Upper lobe of left lung (tissue), 4 donors: ENCODE measurements at regions not wholly inside any gene's neighbourhood (a gene's known extent, or its start where the extent isn't known, plus 50 kb on each side); places are given as distances from the start of the nearest gene placed in this dataset.

Source experiments
- CTCF ChIP-seq, 6 experiments: fragments of 450-650 bp in 4 of 6; fragments of 200-600 bp in 2 of 6; sonication (generic) in 2 of 6; IDR thresholded peaks; one replicate each; pipeline ENCODE4 v1.5.1; 2016 to 2019; ENCODE audit warnings: antibody characterized with exemption in 6 of 6
- POLR2A ChIP-seq, 4 donors: fragments of 450-650 bp; IDR thresholded peaks; one replicate each; pipeline ENCODE4 v1.5.1; 2016 to 2017; ENCODE audit warnings: antibody characterized with exemption in 4 of 4, mild to moderate bottlenecking in 2 of 4
- POLR2AphosphoS5 ChIP-seq, 2 donors: sonication (generic); formaldehyde crosslinking; IDR thresholded peaks; one replicate each; pipeline ENCODE4 v1.5.1; 2017; ENCODE audit warnings: antibody characterized with exemption in 2 of 2

GRCh38 chr10:3579845-3580244, 205.2 kb downstream of the KLF6 start:
- TF ChIP-seq CTCF (IDR thresholded peaks at IDR 0.05) (no peak), POLR2A (IDR thresholded peaks at IDR 0.05) (no peak), POLR2AphosphoS5 (IDR thresholded peaks at IDR 0.05) (no peak)
